ENCODE measurements at regions not wholly inside any gene's neighbourhood (a gene's known extent, or its start where the extent isn't known, plus 50 kb on each side); places are given as distances from the start of the nearest gene placed in this dataset.

DNA sequence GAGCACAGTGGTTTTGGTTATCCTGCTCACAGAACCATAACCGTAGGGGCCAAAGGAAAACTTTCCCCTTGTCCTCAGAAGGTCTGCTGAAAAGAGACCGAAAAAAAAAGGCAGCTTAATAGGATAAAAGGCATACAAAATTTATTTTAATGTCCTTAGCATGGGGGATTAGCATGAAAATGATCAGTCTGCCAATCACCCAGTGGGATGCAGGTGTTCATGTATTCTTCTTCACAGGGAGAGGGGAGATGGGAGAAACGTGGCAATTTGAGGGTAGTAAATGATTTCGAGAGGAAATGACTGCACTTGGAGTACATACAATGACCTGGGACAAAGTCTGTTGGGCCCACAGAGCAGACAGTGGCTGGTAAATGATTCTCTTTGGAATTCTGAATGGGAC is 194.0 kb downstream of the AJAP1 start:
- TF ChIP-seq, protein P1, sequence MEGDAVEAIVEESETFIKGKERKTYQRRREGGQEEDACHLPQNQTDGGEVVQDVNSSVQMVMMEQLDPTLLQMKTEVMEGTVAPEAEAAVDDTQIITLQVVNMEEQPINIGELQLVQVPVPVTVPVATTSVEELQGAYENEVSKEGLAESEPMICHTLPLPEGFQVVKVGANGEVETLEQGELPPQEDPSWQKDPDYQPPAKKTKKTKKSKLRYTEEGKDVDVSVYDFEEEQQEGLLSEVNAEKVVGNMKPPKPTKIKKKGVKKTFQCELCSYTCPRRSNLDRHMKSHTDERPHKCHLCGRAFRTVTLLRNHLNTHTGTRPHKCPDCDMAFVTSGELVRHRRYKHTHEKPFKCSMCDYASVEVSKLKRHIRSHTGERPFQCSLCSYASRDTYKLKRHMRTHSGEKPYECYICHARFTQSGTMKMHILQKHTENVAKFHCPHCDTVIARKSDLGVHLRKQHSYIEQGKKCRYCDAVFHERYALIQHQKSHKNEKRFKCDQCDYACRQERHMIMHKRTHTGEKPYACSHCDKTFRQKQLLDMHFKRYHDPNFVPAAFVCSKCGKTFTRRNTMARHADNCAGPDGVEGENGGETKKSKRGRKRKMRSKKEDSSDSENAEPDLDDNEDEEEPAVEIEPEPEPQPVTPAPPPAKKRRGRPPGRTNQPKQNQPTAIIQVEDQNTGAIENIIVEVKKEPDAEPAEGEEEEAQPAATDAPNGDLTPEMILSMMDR (IDR thresholded peaks at IDR 0.05): no peak
- no peak for TF ChIP-seq POLR2A (IDR thresholded peaks at IDR 0.05)
- H3K27ac ChIP-seq: no peak overlapping the region
- no peak overlapping the region for H3K4me3 ChIP-seq
- intact Hi-C loops (cut with DNase I): no loop called here
- ATAC-seq: no peak
- DNase-seq: no peak
- H3K4me1 ChIP-seq: peaks cover 0 to 6% (median 0%) of the 10 kb centered on the region in 12 donors
- WGBS, 4 donors: 49 to 59% (median 51%) methylated on average over 4 of the region's 4 CpGs
- peaks cover 0 to 5% (median 0%) of the 10 kb centered on the region in 9 donors for H3K27me3 ChIP-seq
- H3K9me3 ChIP-seq: peaks cover 0 to 15% (median 2%) of the 10 kb centered on the region in 12 donors
- no peaks in the 10 kb centered on the region for H3K36me3 ChIP-seq

DNA sequence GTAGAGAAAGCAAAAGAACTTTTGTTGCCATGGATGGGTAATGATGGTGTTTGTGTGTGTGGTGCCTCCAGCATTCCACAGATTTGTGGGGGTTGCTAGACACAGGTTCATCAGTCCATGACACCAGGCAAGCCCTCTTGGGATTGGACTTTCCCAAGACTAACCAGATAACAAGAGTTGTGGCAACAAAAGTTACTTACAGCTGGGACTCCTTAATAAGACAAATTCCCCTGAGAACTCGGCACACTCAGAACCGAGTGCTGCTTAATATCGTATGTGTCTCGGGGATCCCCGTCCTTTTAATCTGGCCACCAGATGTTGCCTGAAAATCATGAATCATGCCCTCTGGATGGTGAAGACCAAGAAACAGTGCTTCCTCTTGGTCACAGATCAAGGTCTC is 193.3 kb downstream of the AJAP1 start:
- WGBS, 4 donors: 64 to 83% (median 74%) methylated on average over 5 of the region's 5 CpGs
- ATAC-seq (no peak), DNase-seq (no peak)
- no peak overlapping the region for H3K4me3 ChIP-seq
- peaks cover 0 to 5% (median 0%) of the 10 kb centered on the region in 9 donors for H3K27me3 ChIP-seq
- intact Hi-C loops (cut with DNase I): no loop called here
- TF ChIP-seq, protein P1 (IDR thresholded peaks at IDR 0.05): no peak
- TF ChIP-seq POLR2A (IDR thresholded peaks at IDR 0.05): no peak
- peaks cover 0 to 15% (median 2%) of the 10 kb centered on the region in 12 donors for H3K9me3 ChIP-seq
- H3K27ac ChIP-seq: no peak overlapping the region
- H3K36me3 ChIP-seq: no peaks in the 10 kb centered on the region
- peaks cover 0 to 6% (median 0%) of the 10 kb centered on the region in 12 donors for H3K4me1 ChIP-seq

Small RNA genes lying in the stretch of these regions (microRNA-seq; reads per million reads assigned to microRNA genes)
- 0 reads per million in 4 donors for gene MIR4417

Data from heart left ventricle (tissue), 16 donors.